ENCODE measurements at regions not wholly inside any gene's neighbourhood (a gene's known extent, or its start where the extent isn't known, plus 50 kb on each side); places are given as distances from the start of the nearest gene placed in this dataset.
"Not testable (repeated sequence)": the region's sequence is repeated elsewhere in the genome, so short reads cannot be mapped to it uniquely, and the experiment has no call there.

- H2AFZ ChIP-seq (replicated peaks; ENCODE audit: low read length, poor library complexity); dilution Hi-C loops (cut with HindIII; ENCODE audit: low sequenced_read_pairs, unreplicated experiment); H2BK120ac ChIP-seq (ENCODE audit: low read depth, low read length); H3K79me1 ChIP-seq (ENCODE audit: low read depth in 1 of 2, low read length in 2 of 2); DNase-seq; in situ Hi-C loops (cut with MboI; ENCODE audit: low sequenced_read_pairs); H4K8ac ChIP-seq (ENCODE audit: low read depth in 2 of 2, low read length in 2 of 2); H3K4ac ChIP-seq (ENCODE audit: low read depth, low read length); H3K4me2 ChIP-seq (ENCODE audit: low read depth, low read length); H3K14ac ChIP-seq (replicated peaks; ENCODE audit: low read depth, low read length); H3K36me3 ChIP-seq (ENCODE audit: control insufficient read depth, insufficient read depth, low read length); ATAC-seq (ENCODE audit: low read depth); H2BK15ac ChIP-seq (ENCODE audit: low read depth, low read length); H4K5ac ChIP-seq (ENCODE audit: low read depth, low read length); H3K23ac ChIP-seq (ENCODE audit: low read depth, low read length); H2BK20ac ChIP-seq (ENCODE audit: low read depth, low read length); H3K56ac ChIP-seq (ENCODE audit: extremely low read depth, insufficient read depth, low read length); H2AK5ac ChIP-seq (ENCODE audit: low read depth, low read length); intact Hi-C loops (cut with micrococcal nuclease); H2AK9ac ChIP-seq (replicated peaks; ENCODE audit: low read depth, low read length, poor library complexity); H3K9me3 ChIP-seq (ENCODE audit: control insufficient read depth, insufficient read depth, low read length); H3K27ac ChIP-seq (ENCODE audit: insufficient read depth, low read length); H3K27me3 ChIP-seq (ENCODE audit: control insufficient read depth, insufficient read depth, low read length); H3K9me1 ChIP-seq (ENCODE audit: insufficient read depth, low read length); CTCF ChIA-PET; H4K20me1 ChIP-seq (ENCODE audit: insufficient read depth, low read length); H3K9ac ChIP-seq (ENCODE audit: low read depth, low read length); H3K18ac ChIP-seq (ENCODE audit: low read depth, low read length); BruUV-seq (replicated peaks); H2BK5ac ChIP-seq (ENCODE audit: low read depth, low read length, poor library complexity, severe bottlenecking); H3K4me3 ChIP-seq (ENCODE audit: insufficient read depth, low read depth, low read length); POLR2A ChIA-PET (ENCODE audit: unreplicated experiment); H4K91ac ChIP-seq (ENCODE audit: insufficient read depth, low read depth, low read length); H3K4me1 ChIP-seq (ENCODE audit: control insufficient read depth, insufficient read depth, low read length): not testable (repeated sequence)
- no CpG with 5 or more reads among the region's 3 CpGs for WGBS, 2 experiments (ENCODE audit: extremely low coverage in 2 of 2, insufficient read length in 1 of 2)
Observed at GRCh38 chr11:49389149-49389548, 180.7 kb upstream of the FOLH1 start.

DNA sequence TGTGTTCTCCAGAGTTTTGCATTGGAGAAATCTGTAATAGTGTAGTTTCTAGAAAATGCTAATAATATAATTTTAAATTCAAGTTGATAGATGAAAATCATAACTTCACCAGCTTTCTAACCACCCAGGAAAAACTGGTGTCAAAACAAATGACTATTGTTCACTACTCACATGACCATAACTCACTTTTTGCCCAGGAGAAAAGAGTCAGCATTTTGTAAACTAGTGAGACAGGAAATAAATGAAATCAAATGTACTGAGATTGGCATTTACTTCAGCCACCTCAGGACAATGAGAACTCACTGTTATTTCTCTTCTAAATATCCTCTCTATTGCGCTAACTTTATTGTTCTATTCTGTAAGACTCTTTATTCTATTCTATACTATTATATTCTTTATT is 176.0 kb upstream of the FOLH1 start:
- H4K8ac ChIP-seq (ENCODE audit: low read depth in 2 of 2, low read length in 2 of 2); dilution Hi-C loops (cut with HindIII; ENCODE audit: low sequenced_read_pairs, unreplicated experiment); H2BK15ac ChIP-seq (ENCODE audit: low read depth, low read length); H3K36me3 ChIP-seq (ENCODE audit: control insufficient read depth, insufficient read depth, low read length); H3K27ac ChIP-seq (ENCODE audit: insufficient read depth, low read length); H4K91ac ChIP-seq (ENCODE audit: insufficient read depth, low read depth, low read length); H3K18ac ChIP-seq (ENCODE audit: low read depth, low read length); H2BK5ac ChIP-seq (ENCODE audit: low read depth, low read length, poor library complexity, severe bottlenecking); H3K9me3 ChIP-seq (ENCODE audit: control insufficient read depth, insufficient read depth, low read length); POLR2A ChIA-PET (ENCODE audit: unreplicated experiment); H2BK120ac ChIP-seq (ENCODE audit: low read depth, low read length); H3K14ac ChIP-seq (replicated peaks; ENCODE audit: low read depth, low read length); H2AK5ac ChIP-seq (ENCODE audit: low read depth, low read length); ATAC-seq (ENCODE audit: low read depth); in situ Hi-C loops (cut with MboI; ENCODE audit: low sequenced_read_pairs); H4K5ac ChIP-seq (ENCODE audit: low read depth, low read length); H3K4me1 ChIP-seq (ENCODE audit: control insufficient read depth, insufficient read depth, low read length); H3K4me2 ChIP-seq (ENCODE audit: low read depth, low read length); H3K9me1 ChIP-seq (ENCODE audit: insufficient read depth, low read length); H2BK20ac ChIP-seq (ENCODE audit: low read depth, low read length); H2AFZ ChIP-seq (replicated peaks; ENCODE audit: low read length, poor library complexity); H3K4me3 ChIP-seq (ENCODE audit: insufficient read depth, low read depth, low read length); H4K20me1 ChIP-seq (ENCODE audit: insufficient read depth, low read length); H3K79me1 ChIP-seq (ENCODE audit: low read depth in 1 of 2, low read length in 2 of 2); H3K27me3 ChIP-seq (ENCODE audit: control insufficient read depth, insufficient read depth, low read length); CTCF ChIA-PET; DNase-seq; BruUV-seq (replicated peaks); H3K9ac ChIP-seq (ENCODE audit: low read depth, low read length); H2AK9ac ChIP-seq (replicated peaks; ENCODE audit: low read depth, low read length, poor library complexity); H3K4ac ChIP-seq (ENCODE audit: low read depth, low read length); H3K23ac ChIP-seq (ENCODE audit: low read depth, low read length); H3K56ac ChIP-seq (ENCODE audit: extremely low read depth, insufficient read depth, low read length); intact Hi-C loops (cut with micrococcal nuclease): not testable (repeated sequence)
- WGBS, 2 experiments (ENCODE audit: extremely low coverage in 2 of 2, insufficient read length in 1 of 2) = no CpG with 5 or more reads among the region's 1 CpG

All from IMR-90 (cell line).